Astrocyte (in vitro differentiated cells and primary cell): ENCODE measurements at regions not wholly inside any gene's neighbourhood (a gene's known extent, or its start where the extent isn't known, plus 50 kb on each side); places are given as distances from the start of the nearest gene placed in this dataset.
A peak's percentile ranks its signal among the peaks of the same experiment; 100 is the strongest.

Experiments used
- DNase-seq: peaks from one replicate; pipeline ENCODE4 v3.0.0-alpha.2; 2010; ENCODE audit warnings: low read depth
- FAIRE-seq: peaks from 2 replicates; lab custom pipeline; 2011; peaks lifted over from hg19 to GRCh38; lab: Jason Lieb, UNC
- H2AFZ ChIP-seq: 2 replicates; pipeline ENCODE4 v1.6.0; 2012; ENCODE audit warnings: low read depth, low read length, inconsistent platforms
- H3K27ac ChIP-seq: 2 replicates; pipeline ENCODE4 v1.5.1; 2011; ENCODE audit warnings: low read depth, low read length, inconsistent platforms
- H3K27me3 ChIP-seq: 2 replicates; pipeline ENCODE4 v1.6.0; 2011; ENCODE audit warnings: low read length, inconsistent platforms; ENCODE audit not compliant: insufficient read depth
- H3K36me3 ChIP-seq: 2 replicates; pipeline ENCODE4 v1.5.1; 2011; ENCODE audit warnings: low read length, inconsistent platforms; ENCODE audit not compliant: insufficient read depth
- H3K4me1 ChIP-seq: 2 replicates; pipeline ENCODE4 v1.5.1; 2011; ENCODE audit warnings: low read length, inconsistent platforms; ENCODE audit not compliant: insufficient read depth
- H3K4me2 ChIP-seq: 2 replicates; pipeline ENCODE4 v1.6.0; 2012; ENCODE audit warnings: low read length, inconsistent platforms
- H3K4me3 ChIP-seq: 2 replicates; pipeline ENCODE4 v1.5.1; 2011; ENCODE audit warnings: low read depth, mild to moderate bottlenecking, low read length, inconsistent platforms; ENCODE audit not compliant: insufficient read depth
- H3K79me2 ChIP-seq: 2 replicates; pipeline ENCODE4 v1.6.0; 2012; ENCODE audit warnings: mild to moderate bottlenecking, low read length, inconsistent platforms; ENCODE audit not compliant: insufficient read depth
- H3K9ac ChIP-seq: 2 replicates; pipeline ENCODE4 v1.6.0; 2012; ENCODE audit warnings: mild to moderate bottlenecking, low read length, inconsistent platforms
- H3K9me3 ChIP-seq: 2 replicates; pipeline ENCODE4 v1.5.1; 2012; ENCODE audit warnings: low read depth, mild to moderate bottlenecking, low read length, inconsistent platforms; ENCODE audit not compliant: insufficient read depth
- H4K20me1 ChIP-seq: 2 replicates; pipeline ENCODE4 v1.6.0; 2012; ENCODE audit warnings: low read length, inconsistent platforms; ENCODE audit not compliant: insufficient read depth
- H3K27ac Mint-ChIP-seq: one replicate; pipeline ENCODE4 v1.8.0; 2021; ENCODE audit warnings: mild to moderate bottlenecking, mixed read lengths; ENCODE audit not compliant: unreplicated experiment
- H3K27me3 Mint-ChIP-seq: one replicate; pipeline ENCODE4 v1.8.0; 2021; ENCODE audit warnings: low read depth, mixed read lengths; ENCODE audit not compliant: unreplicated experiment
- H3K36me3 Mint-ChIP-seq: one replicate; pipeline ENCODE4 v1.8.0; 2021; ENCODE audit warnings: low read depth, mixed read lengths; ENCODE audit not compliant: unreplicated experiment
- H3K4me1 Mint-ChIP-seq: one replicate; pipeline ENCODE4 v1.8.0; 2021; ENCODE audit warnings: low read depth, mixed read lengths; ENCODE audit not compliant: unreplicated experiment
- H3K4me3 Mint-ChIP-seq: one replicate; pipeline ENCODE4 v1.8.0; 2021; ENCODE audit warnings: mild to moderate bottlenecking, moderate library complexity, mixed read lengths; ENCODE audit not compliant: unreplicated experiment
- H3K9me3 Mint-ChIP-seq: one replicate; pipeline ENCODE4 v1.8.0; 2021; ENCODE audit warnings: mild to moderate bottlenecking, mixed read lengths; ENCODE audit not compliant: unreplicated experiment
- EZH2 ChIP-seq: IDR thresholded peaks from 2 replicates; pipeline ENCODE4 v1.6.1; 2012; ENCODE audit warnings: mild to moderate bottlenecking, low read length, inconsistent platforms; ENCODE audit not compliant: insufficient read depth
- TF ChIP-seq, protein P1 (sequence below): IDR thresholded peaks from 2 replicates; pipeline ENCODE4 v1.5.1; 2011; ENCODE audit warnings: low read depth, mild to moderate bottlenecking, inconsistent platforms, low read length, moderate library complexity; ENCODE audit not compliant: insufficient read depth

DNA sequence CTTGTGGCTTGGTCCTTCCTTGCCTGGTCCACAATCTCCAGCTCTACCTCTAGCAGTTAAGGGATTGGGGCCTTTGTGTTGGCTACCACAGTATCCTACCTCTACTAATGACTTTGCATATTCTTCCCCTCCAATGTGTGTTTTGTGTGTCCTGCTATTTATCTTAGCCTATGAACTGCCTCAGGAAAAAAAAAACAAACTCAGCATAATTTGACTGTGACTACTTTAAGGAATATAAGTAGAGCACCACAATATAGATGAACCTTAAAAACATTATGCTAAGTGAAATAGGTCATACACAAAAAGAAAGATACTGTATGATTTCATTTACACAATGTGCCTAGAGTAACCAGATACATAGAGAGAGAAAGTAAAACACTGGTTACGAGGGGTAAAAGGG is 61.3 kb upstream of the PTPN13 start:
- Histone ChIP-seq H3K36me3 (no peaks in the 10 kb centered on the region), H3K27me3 (no peaks in the 10 kb centered on the region), H3K4me3 (no peak overlapping the region), H3K9me3 (no peaks in the 10 kb centered on the region), H4K20me1 (no peaks in the 10 kb centered on the region), H3K9ac (no peak overlapping the region), H3K4me2 (no peak overlapping the region), H3K79me2 (no peaks in the 10 kb centered on the region), H2AFZ (no peak overlapping the region), H3K4me1 (no peaks in the 10 kb centered on the region), H3K27ac (no peak overlapping the region)
- FAIRE-seq: no peak
- TF ChIP-seq EZH2: no peak
- TF ChIP-seq, protein P1, sequence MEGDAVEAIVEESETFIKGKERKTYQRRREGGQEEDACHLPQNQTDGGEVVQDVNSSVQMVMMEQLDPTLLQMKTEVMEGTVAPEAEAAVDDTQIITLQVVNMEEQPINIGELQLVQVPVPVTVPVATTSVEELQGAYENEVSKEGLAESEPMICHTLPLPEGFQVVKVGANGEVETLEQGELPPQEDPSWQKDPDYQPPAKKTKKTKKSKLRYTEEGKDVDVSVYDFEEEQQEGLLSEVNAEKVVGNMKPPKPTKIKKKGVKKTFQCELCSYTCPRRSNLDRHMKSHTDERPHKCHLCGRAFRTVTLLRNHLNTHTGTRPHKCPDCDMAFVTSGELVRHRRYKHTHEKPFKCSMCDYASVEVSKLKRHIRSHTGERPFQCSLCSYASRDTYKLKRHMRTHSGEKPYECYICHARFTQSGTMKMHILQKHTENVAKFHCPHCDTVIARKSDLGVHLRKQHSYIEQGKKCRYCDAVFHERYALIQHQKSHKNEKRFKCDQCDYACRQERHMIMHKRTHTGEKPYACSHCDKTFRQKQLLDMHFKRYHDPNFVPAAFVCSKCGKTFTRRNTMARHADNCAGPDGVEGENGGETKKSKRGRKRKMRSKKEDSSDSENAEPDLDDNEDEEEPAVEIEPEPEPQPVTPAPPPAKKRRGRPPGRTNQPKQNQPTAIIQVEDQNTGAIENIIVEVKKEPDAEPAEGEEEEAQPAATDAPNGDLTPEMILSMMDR: no peak
- DNase-seq: no peak
- H3K36me3 Mint-ChIP-seq: peaks cover 1% of the 10 kb centered on the region
- H3K4me3 Mint-ChIP-seq: no peak overlapping the region
- no peaks in the 10 kb centered on the region for H3K4me1 Mint-ChIP-seq
- no peaks in the 10 kb centered on the region for H3K9me3 Mint-ChIP-seq
- no peak overlapping the region for H3K27ac Mint-ChIP-seq
- H3K27me3 Mint-ChIP-seq: no peaks in the 10 kb centered on the region

GRCh38 chr4:86536151-86536550 is 58.0 kb upstream of the PTPN13 start:
- Histone ChIP-seq H2AFZ (no peak overlapping the region), H3K4me2 (no peak overlapping the region), H3K79me2 (no peaks in the 10 kb centered on the region), H3K9ac (no peak overlapping the region), H3K9me3 (no peaks in the 10 kb centered on the region), H3K27me3 (no peaks in the 10 kb centered on the region), H3K36me3 (no peaks in the 10 kb centered on the region), H3K4me1 (no peaks in the 10 kb centered on the region), H3K4me3 (no peak overlapping the region), H3K27ac (no peak overlapping the region), H4K20me1 (no peaks in the 10 kb centered on the region)
- DNase-seq (no peak), FAIRE-seq (no peak)
- Mint-ChIP-seq H3K9me3 (no peaks in the 10 kb centered on the region), H3K4me1 (no peaks in the 10 kb centered on the region), H3K27me3 (no peaks in the 10 kb centered on the region), H3K4me3 (no peak overlapping the region), H3K36me3 (no peaks in the 10 kb centered on the region), H3K27ac (no peak overlapping the region)
- TF ChIP-seq EZH2: no peak
- TF ChIP-seq, protein P1: no peak

- Histone ChIP-seq H3K4me1 (peaks cover 4% of the 10 kb centered on the region), H3K79me2 (no peaks in the 10 kb centered on the region), H3K36me3 (no peaks in the 10 kb centered on the region), H2AFZ (no peak overlapping the region), H3K27me3 (no peaks in the 10 kb centered on the region), H3K9ac (no peak overlapping the region), H3K4me2 (no peak overlapping the region), H3K4me3 (no peak overlapping the region), H3K27ac (no peak overlapping the region), H4K20me1 (no peaks in the 10 kb centered on the region), H3K9me3 (no peaks in the 10 kb centered on the region)
- Mint-ChIP-seq H3K27ac (peak overlapping the region; percentile 83), H3K9me3 (no peaks in the 10 kb centered on the region), H3K4me1 (peaks cover 31% of the 10 kb centered on the region), H3K4me3 (no peak overlapping the region), H3K36me3 (no peaks in the 10 kb centered on the region), H3K27me3 (no peaks in the 10 kb centered on the region)
- no peak for TF ChIP-seq EZH2
- TF ChIP-seq, protein P1: no peak
- FAIRE-seq (no peak), DNase-seq (no peak)
Measured at GRCh38 chr4:86542319-86543027, 51.6 kb upstream of the PTPN13 start.
